Neuron (in vitro differentiated cells): ENCODE measurements at regions not wholly inside any gene's neighbourhood (a gene's known extent, or its start where the extent isn't known, plus 50 kb on each side); places are given as distances from the start of the nearest gene placed in this dataset.

Source experiments
- H2AFZ ChIP-seq: one replicate; pipeline ENCODE4 v1.6.1; 2013; ENCODE audit warnings: low read depth, mild to moderate bottlenecking, inconsistent platforms, low read length, moderate library complexity
- H3K27me3 ChIP-seq: one replicate; pipeline ENCODE4 v1.6.1; 2013; ENCODE audit warnings: low read length; ENCODE audit not compliant: insufficient read depth
- H3K36me3 ChIP-seq: one replicate; pipeline ENCODE4 v1.6.1; 2013; ENCODE audit warnings: low read length; ENCODE audit not compliant: insufficient read depth
- H3K4me1 ChIP-seq: one replicate; pipeline ENCODE4 v1.6.1; 2013; ENCODE audit warnings: low read length; ENCODE audit not compliant: insufficient read depth
- H3K4me3 ChIP-seq: 2 replicates; pipeline ENCODE4 v1.5.1; 2013; ENCODE audit warnings: mild to moderate bottlenecking, low read length, moderate library complexity
- H3K9me3 ChIP-seq: one replicate; pipeline ENCODE4 v1.6.1; 2013; ENCODE audit warnings: low read length

DNA sequence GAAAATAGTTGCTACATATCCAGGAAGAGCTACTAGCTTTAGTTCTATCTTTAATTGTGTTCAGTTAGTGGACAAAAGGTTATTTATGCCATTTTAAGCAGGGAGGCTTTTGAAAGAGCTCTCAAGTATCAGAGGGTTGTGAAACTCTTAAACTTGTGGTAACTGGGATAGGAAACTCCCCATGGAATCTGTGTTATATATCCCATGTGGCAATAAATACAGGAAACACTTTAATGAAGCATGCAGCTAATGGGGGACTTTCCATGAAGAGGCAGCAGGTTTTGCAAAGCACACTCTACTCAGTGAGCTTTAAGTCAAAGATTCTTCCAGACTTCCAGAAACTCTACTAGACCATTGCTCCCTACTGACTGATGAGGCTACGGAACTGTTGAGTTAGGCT lies 805.0 kb upstream of the C9orf72 start:
- Histone ChIP-seq H3K4me3 (no peak overlapping the region), H3K36me3 (no peaks in the 10 kb centered on the region), H3K4me1 (no peaks in the 10 kb centered on the region), H2AFZ (no peak overlapping the region), H3K27me3 (no peaks in the 10 kb centered on the region), H3K9me3 (no peaks in the 10 kb centered on the region)

DNA sequence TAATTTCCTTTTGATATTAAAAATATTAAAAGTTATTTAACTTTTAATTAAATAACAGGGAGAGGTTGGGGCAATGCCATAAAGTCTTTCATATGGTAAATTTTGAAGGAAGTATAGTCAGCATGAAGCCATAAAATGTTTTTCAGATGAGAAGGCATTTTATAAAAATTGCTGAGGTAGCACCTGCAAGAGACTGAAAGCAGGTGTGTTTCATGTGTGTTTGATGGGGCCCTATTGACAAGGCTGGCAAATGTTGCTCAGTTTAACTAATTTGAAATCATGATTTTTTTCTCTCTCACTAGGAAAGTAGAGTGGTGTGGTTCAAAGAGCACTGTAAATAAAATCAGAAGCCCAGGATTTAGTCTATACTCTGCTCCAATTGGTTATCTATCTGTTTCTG lies 805.8 kb upstream of the C9orf72 start:
- Histone ChIP-seq H3K4me1 (no peaks in the 10 kb centered on the region), H3K27me3 (no peaks in the 10 kb centered on the region), H3K9me3 (no peaks in the 10 kb centered on the region), H3K4me3 (no peak overlapping the region), H3K36me3 (no peaks in the 10 kb centered on the region), H2AFZ (peak overlapping the region; percentile 28)

DNA sequence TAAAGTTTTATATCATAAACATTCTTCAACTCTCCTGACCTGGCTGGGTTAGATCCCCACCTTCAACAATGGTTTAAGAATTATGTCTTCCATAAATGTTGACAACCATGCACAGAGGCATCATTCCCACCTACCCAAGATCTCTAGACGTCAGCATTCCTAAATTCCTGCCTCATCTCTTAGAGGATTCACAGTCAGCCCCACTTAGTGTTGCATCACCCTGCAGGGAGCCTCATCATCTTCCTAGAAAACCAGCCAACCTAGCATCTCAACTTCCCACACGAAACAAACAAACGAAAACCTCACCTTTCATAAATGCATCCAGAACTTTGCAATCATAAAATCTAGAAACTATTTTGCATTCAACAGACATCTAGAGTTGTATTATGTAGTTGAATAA lies 816.1 kb upstream of the C9orf72 start:
- no peaks in the 10 kb centered on the region for H3K36me3 ChIP-seq
- no peak overlapping the region for H2AFZ ChIP-seq
- no peaks in the 10 kb centered on the region for H3K27me3 ChIP-seq
- no peak overlapping the region for H3K4me3 ChIP-seq
- no peaks in the 10 kb centered on the region for H3K4me1 ChIP-seq
- H3K9me3 ChIP-seq, result no peaks in the 10 kb centered on the region

DNA sequence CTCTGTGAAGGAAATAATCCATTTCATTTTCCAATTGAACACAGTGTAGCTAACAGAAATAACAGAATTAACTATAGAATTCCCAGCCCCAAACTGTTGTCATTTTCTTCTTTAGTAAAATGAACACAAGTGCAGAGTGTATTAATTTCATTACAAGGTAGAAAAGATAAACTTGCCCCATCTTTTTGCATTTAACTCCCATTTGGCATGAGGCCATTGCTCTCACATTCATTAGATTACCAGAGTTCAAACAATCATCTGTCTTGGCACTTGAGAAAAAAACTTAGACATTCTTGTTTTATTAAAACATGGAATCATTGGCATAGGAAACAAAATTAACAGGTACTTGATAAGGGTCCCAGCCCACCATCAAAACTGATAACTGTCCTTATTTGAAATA lies 821.5 kb upstream of the C9orf72 start:
- H3K36me3 ChIP-seq, result no peaks in the 10 kb centered on the region
- H3K4me3 ChIP-seq, result no peak overlapping the region
- no peaks in the 10 kb centered on the region for H3K4me1 ChIP-seq
- H3K9me3 ChIP-seq, result no peaks in the 10 kb centered on the region
- no peak overlapping the region for H2AFZ ChIP-seq
- H3K27me3 ChIP-seq, result no peaks in the 10 kb centered on the region

DNA sequence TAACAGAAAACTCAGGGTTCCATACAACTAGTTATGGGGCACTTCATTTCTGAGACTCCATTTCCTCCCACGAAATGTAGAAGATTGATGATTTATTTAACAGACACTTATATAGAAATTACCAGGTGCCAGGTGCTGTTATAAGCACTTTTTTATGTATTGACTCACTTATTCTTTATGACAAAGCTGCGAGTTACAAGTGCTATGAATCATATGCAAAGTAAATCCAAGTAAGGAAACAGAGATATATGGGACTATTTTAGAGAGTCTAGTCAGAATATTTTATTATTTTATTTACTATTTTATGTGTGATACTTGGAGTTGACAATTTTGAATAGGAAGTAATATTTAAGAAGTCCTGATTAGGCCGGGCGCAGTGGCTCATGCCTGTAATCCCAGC lies 822.8 kb upstream of the C9orf72 start:
- Histone ChIP-seq H3K36me3 (no peaks in the 10 kb centered on the region), H3K4me1 (no peaks in the 10 kb centered on the region), H3K27me3 (no peaks in the 10 kb centered on the region), H3K9me3 (no peaks in the 10 kb centered on the region), H3K4me3 (no peak overlapping the region), H2AFZ (no peak overlapping the region)

DNA sequence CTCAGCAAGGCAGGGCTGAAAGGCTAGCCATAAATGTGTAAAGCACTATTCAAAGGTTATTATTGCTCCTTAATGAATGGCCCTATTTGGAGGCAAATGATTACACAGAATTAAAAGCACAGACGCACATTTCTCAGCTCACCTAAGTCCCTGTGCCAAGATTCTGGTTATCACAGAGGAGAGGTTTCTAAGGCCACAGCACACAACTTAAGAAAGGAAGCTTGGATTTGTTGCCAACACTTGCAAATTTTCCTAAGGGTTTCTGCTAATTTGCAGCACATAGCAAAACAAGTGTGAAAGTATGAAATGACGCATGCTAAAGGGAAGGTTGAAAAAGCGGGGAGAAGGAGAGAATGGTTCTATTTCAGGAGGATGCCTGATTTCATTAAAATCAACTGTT lies 834.1 kb upstream of the C9orf72 start:
- Histone ChIP-seq H3K9me3 (no peaks in the 10 kb centered on the region), H3K4me3 (no peak overlapping the region), H3K27me3 (no peaks in the 10 kb centered on the region), H3K4me1 (no peaks in the 10 kb centered on the region), H3K36me3 (no peaks in the 10 kb centered on the region), H2AFZ (no peak overlapping the region)

DNA sequence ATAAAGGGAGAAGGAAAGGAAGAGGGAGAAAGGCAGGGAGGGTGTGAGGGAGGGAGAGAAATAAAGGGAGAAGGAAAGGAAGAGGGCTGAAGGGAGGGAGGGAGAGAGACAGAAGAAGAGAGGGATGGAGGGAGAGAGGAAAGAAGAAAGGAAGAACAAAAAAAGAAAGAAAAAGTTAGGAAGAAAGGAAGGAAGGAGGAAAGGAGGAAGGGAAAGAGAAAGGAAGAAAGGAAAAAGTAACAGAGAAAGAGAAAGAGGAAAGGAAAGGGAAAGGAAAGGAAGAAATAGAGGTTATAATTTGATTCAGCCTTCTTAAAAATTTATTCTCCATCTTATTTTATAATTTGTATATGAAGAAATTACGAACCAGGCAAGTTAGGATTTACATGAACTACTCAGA lies 836.6 kb upstream of the C9orf72 start:
- no peaks in the 10 kb centered on the region for H3K27me3 ChIP-seq
- H3K4me1 ChIP-seq, result no peaks in the 10 kb centered on the region
- H2AFZ ChIP-seq, result no peak overlapping the region
- no peaks in the 10 kb centered on the region for H3K9me3 ChIP-seq
- no peaks in the 10 kb centered on the region for H3K36me3 ChIP-seq
- H3K4me3 ChIP-seq, result no peak overlapping the region

DNA sequence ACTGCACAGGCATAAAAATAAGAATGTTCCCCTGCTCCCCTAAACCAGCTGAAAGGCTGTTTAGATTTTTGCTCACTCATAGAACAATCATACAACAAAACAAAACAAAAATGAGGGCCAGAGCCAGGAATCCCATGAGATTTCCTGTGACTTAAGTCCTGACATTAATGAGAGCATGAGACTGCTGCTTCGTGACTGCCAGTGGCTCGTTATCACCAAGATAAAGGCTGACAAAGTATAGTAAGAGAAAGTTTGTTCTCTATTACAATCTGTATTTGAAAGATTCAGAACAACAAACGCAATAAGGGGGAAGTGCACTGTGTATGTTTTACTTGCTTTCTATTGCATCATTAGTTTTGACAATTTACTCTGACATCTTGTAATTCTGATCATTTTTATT lies 837.1 kb upstream of the C9orf72 start:
- no peak overlapping the region for H2AFZ ChIP-seq
- H3K4me3 ChIP-seq, result no peak overlapping the region
- no peaks in the 10 kb centered on the region for H3K36me3 ChIP-seq
- no peaks in the 10 kb centered on the region for H3K9me3 ChIP-seq
- no peaks in the 10 kb centered on the region for H3K4me1 ChIP-seq
- H3K27me3 ChIP-seq, result no peaks in the 10 kb centered on the region

DNA sequence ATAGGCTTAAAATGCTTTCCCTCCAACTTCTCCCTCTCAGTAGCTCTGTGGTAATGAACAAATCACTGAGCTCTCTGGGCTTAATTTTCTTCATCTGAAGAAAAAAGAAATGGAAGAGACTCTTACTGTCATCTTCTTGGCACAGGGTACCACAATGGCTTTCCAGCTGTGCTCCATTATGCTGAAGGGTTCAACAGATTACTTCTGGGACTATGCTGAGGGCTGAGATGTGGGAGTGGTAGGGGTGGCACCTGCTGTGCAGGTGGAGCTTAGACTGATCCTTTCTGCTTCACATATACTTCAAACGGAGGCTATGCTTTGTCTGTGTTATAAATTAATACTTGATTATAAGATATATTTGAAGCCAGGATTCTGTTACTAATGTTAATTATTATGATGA lies 840.2 kb upstream of the C9orf72 start:
- H3K36me3 ChIP-seq, result no peaks in the 10 kb centered on the region

DNA sequence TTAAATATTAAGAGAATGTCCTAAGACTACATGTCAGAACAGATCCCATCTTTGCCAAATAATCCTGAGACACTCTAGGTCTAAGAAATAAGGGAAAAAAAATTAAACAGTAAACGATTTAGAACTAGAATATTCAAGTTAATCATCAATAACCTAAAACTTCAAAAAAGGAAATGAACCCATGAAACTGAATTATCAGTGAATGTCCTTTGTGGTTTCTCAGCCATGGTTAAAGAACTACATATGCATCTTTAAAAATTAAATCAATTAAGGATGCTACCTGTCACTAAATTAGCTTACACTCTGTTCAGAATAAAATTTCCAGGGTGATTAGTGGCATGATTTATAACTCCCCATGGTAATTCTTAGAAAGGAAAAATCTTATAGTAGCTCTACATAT lies 850.0 kb upstream of the C9orf72 start:
- Histone ChIP-seq H3K4me1 (no peaks in the 10 kb centered on the region), H2AFZ (no peak overlapping the region), H3K9me3 (no peaks in the 10 kb centered on the region), H3K36me3 (no peaks in the 10 kb centered on the region), H3K27me3 (no peaks in the 10 kb centered on the region), H3K4me3 (no peak overlapping the region)

More for the DNA sequence above, 840.2 kb upstream of the C9orf72 start:
- no peaks in the 10 kb centered on the region for H3K27me3 ChIP-seq
- no peak overlapping the region for H2AFZ ChIP-seq
- no peak overlapping the region for H3K4me3 ChIP-seq
- H3K4me1 ChIP-seq, result no peaks in the 10 kb centered on the region
- no peaks in the 10 kb centered on the region for H3K9me3 ChIP-seq

DNA sequence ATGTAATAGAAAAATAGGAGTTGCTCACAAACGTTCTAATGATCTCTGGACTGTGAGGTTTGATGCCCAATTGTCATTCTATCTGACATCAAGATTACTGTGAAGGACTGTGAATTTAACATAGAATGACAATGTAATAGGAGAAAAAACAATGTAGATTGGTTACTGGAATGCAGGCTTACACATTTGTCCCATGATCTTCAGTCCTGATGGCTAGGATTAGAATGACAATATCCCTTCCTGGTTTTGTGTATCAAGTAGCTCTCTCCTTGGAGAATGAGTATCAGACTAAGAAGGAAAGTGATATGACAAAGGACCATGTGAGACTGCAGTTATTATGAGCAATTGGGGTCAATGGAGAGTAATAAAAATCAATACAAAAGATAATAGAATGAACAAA lies 862.2 kb upstream of the C9orf72 start:
- peaks cover 3% of the 10 kb centered on the region for H3K4me1 ChIP-seq
- no peak overlapping the region for H2AFZ ChIP-seq
- H3K36me3 ChIP-seq, result no peaks in the 10 kb centered on the region
- no peak overlapping the region for H3K4me3 ChIP-seq
- H3K9me3 ChIP-seq, result no peaks in the 10 kb centered on the region
- H3K27me3 ChIP-seq, result no peaks in the 10 kb centered on the region

DNA sequence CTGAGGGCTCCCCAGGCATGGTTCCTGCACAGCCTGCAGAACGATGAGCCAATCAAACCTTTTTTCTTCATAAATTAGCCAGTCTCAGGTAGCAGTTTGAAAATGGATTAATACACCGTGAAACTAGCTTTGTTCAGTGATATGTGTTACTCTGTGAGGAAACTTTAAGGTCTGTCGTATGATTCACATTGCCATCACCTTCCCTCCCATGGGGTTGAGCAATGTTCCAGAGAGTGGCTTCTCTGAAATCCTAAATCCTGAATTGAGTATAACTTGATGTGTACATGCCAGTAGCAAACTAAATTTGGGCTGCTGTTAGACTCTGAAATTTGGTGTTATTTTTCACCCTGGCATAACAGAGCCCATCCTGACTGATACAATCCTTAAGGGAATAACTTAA lies 866.4 kb upstream of the C9orf72 start:
- H3K4me1 ChIP-seq, result peaks cover 3% of the 10 kb centered on the region
- no peak overlapping the region for H2AFZ ChIP-seq
- H3K9me3 ChIP-seq, result no peaks in the 10 kb centered on the region
- H3K4me3 ChIP-seq, result no peak overlapping the region
- H3K27me3 ChIP-seq, result no peaks in the 10 kb centered on the region
- no peaks in the 10 kb centered on the region for H3K36me3 ChIP-seq

DNA sequence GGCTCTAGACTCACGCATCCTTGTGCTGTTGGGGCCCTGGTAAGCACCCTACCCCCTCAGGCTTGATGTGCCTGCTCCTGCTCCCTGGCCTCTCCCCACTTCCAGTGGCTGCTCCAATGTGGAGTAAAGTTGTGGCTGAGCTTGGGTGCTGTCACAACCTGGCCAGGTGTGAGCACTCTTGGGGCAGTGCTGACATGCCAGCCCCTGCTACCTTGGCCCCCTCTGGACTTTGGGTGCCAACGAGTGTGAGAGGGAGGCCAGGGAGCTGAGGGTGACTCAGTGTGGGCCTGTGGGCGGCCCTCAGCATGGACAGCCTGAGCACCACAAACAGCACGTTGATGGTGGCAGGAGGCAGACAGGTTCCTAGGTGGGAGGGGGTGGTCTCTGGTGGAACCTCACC lies 870.2 kb upstream of the C9orf72 start:
- Histone ChIP-seq H3K9me3 (no peaks in the 10 kb centered on the region), H3K4me1 (no peaks in the 10 kb centered on the region), H3K36me3 (no peaks in the 10 kb centered on the region), H2AFZ (no peak overlapping the region), H3K27me3 (no peaks in the 10 kb centered on the region), H3K4me3 (no peak overlapping the region)

DNA sequence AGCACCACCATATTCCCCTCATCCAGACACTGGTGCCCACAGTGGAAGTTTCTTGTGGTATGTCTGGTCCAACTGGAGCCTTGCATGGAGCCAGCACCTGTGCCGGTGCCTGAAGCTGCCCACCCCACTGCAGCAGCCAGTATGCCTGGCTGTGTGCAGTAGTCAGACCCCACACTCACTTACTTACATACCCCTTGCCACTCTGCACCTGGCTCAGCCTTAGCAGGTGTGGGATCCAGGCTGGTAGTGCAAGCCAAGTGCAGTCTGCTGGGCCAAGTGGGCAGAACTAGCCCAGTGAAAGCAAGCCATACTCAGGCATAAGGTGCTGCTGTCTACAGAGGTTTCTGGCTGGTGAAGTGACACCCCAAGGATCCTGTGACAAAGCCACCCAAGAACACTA lies 871.4 kb upstream of the C9orf72 start:
- Histone ChIP-seq H3K4me1 (no peaks in the 10 kb centered on the region), H2AFZ (no peak overlapping the region), H3K9me3 (no peaks in the 10 kb centered on the region), H3K36me3 (no peaks in the 10 kb centered on the region), H3K4me3 (no peak overlapping the region), H3K27me3 (no peaks in the 10 kb centered on the region)
